ENCODE measurements at regions not wholly inside any gene's neighbourhood (a gene's known extent, or its start where the extent isn't known, plus 50 kb on each side); places are given as distances from the start of the nearest gene placed in this dataset.
"Not testable (repeated sequence)": the region's sequence is repeated elsewhere in the genome, so short reads cannot be mapped to it uniquely, and the experiment has no call there.

GRCh38 chr10:51007781-51008180 is 66.5 kb upstream of the PRKG1 start:
- TF ChIP-seq, protein P1, sequence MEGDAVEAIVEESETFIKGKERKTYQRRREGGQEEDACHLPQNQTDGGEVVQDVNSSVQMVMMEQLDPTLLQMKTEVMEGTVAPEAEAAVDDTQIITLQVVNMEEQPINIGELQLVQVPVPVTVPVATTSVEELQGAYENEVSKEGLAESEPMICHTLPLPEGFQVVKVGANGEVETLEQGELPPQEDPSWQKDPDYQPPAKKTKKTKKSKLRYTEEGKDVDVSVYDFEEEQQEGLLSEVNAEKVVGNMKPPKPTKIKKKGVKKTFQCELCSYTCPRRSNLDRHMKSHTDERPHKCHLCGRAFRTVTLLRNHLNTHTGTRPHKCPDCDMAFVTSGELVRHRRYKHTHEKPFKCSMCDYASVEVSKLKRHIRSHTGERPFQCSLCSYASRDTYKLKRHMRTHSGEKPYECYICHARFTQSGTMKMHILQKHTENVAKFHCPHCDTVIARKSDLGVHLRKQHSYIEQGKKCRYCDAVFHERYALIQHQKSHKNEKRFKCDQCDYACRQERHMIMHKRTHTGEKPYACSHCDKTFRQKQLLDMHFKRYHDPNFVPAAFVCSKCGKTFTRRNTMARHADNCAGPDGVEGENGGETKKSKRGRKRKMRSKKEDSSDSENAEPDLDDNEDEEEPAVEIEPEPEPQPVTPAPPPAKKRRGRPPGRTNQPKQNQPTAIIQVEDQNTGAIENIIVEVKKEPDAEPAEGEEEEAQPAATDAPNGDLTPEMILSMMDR (IDR thresholded peaks at IDR 0.05), result no peak
- TF ChIP-seq POLR2AphosphoS5 (IDR thresholded peaks at IDR 0.05) (no peak), EP300 (IDR thresholded peaks at IDR 0.05) (no peak), POLR2A (IDR thresholded peaks at IDR 0.05) (no peak)
- Histone ChIP-seq H3K4me1 (no peaks in the 10 kb centered on the region), H3K4me3 (no peak overlapping the region), H3K27ac (no peak overlapping the region), H3K27me3 (no peaks in the 10 kb centered on the region), H3K9me3 (no peaks in the 10 kb centered on the region), H3K36me3 (no peaks in the 10 kb centered on the region)
- 84 to 87% methylated on average over 2 of the region's 2 CpGs for WGBS, 2 donors
- no peak for DNase-seq
- intact Hi-C loops (cut with DNase I), result no loop called here

DNA sequence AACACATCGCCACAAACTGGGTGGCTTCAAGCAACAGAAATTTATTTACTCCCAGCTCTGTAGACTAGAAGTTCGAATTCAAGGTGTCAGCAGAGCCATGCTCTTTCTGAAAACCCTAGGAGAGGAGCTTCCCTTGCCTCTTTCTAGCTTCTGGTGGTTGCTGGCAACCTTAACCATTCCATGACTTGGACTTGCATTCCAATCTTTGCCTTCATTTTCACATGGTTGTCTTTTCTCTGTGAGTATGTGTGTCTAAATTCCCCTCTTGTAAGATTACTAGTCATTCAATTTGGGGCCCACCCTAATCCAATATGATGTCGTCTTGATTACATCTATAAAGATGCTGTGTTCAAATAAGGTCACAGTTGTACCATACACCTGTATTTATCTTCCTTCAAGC is 65.9 kb upstream of the PRKG1 start:
- Histone ChIP-seq H3K36me3 (no peaks in the 10 kb centered on the region), H3K4me3 (no peak overlapping the region), H3K27ac (no peak overlapping the region), H3K9me3 (no peaks in the 10 kb centered on the region), H3K27me3 (no peaks in the 10 kb centered on the region), H3K4me1 (no peaks in the 10 kb centered on the region)
- intact Hi-C loops (cut with DNase I), result no loop called here
- 68 to 84% methylated on average over 3 of the region's 3 CpGs for WGBS, 2 donors
- DNase-seq, result no peak
- no peak for TF ChIP-seq POLR2A (IDR thresholded peaks at IDR 0.05)
- no peak for TF ChIP-seq EP300 (IDR thresholded peaks at IDR 0.05)
- TF ChIP-seq, protein P1 (IDR thresholded peaks at IDR 0.05), result no peak
- TF ChIP-seq POLR2AphosphoS5 (IDR thresholded peaks at IDR 0.05), result no peak

- H3K27ac ChIP-seq, result no peak overlapping the region
- no peaks in the 10 kb centered on the region for H3K36me3 ChIP-seq
- no peak overlapping the region for H3K4me3 ChIP-seq
- TF ChIP-seq, protein P1 (IDR thresholded peaks at IDR 0.05), result peak; percentile 46 to 85 (median 79)
- no peak for TF ChIP-seq POLR2AphosphoS5 (IDR thresholded peaks at IDR 0.05)
- intact Hi-C loops (cut with DNase I), result loop anchor here (5.0 kb wide), 3 partner anchors 36 to 951 kb away; no protein-coding TSS in a partner anchor
- no peak for DNase-seq
- H3K27me3 ChIP-seq, result no peaks in the 10 kb centered on the region
- 28 to 32% methylated on average over 2 of the region's 2 CpGs for WGBS, 2 donors
- no peaks in the 10 kb centered on the region for H3K9me3 ChIP-seq
- H3K4me1 ChIP-seq, result peaks cover 0 to 10% (median 6%) of the 10 kb centered on the region in 4 donors
Observed at GRCh38 chr10:51010977-51011376, 63.3 kb upstream of the PRKG1 start.

DNA sequence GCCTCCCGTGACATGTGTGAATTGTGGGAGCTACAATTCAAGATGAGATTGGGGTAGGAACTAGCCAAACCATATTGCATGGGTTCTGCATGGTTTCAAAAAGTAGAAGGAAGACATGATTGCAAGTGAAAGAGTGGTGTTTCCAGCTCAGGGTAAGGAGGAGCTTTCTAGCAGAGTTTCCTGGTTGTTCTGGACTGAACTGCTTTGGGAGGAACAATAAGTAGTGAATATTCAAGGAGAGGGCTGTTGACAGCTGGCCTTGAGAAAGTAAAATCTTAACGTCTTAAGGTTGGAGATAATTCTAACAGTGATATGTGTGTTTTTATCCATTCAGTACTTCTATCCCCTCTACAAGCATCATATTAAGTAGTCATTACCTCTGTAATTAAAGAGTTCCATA is 62.2 kb upstream of the PRKG1 start:
- Histone ChIP-seq H3K4me3 (no peak overlapping the region), H3K4me1 (peaks cover 0 to 10% (median 6%) of the 10 kb centered on the region in 4 donors), H3K9me3 (no peaks in the 10 kb centered on the region), H3K27me3 (no peaks in the 10 kb centered on the region), H3K36me3 (no peaks in the 10 kb centered on the region), H3K27ac (no peak overlapping the region)
- intact Hi-C loops (cut with DNase I), result loop anchor here (5.0 kb wide), 3 partner anchors 35 to 950 kb away; no protein-coding TSS in a partner anchor
- TF ChIP-seq POLR2A (IDR thresholded peaks at IDR 0.05), result no peak
- no peak for TF ChIP-seq EP300 (IDR thresholded peaks at IDR 0.05)
- 75 to 94% methylated on average over 2 of the region's 2 CpGs for WGBS, 2 donors
- no peak for DNase-seq

- Histone ChIP-seq H3K36me3 (no peaks in the 10 kb centered on the region), H3K4me1 (peaks cover 0 to 10% (median 6%) of the 10 kb centered on the region in 4 donors), H3K4me3 (no peak overlapping the region), H3K27ac (peak overlapping the region in 3 of 4 donors; percentile 12 to 48 (median 14)), H3K9me3 (no peaks in the 10 kb centered on the region), H3K27me3 (no peaks in the 10 kb centered on the region)
- TF ChIP-seq, protein P1 (IDR thresholded peaks at IDR 0.05), result no peak
- no peak for TF ChIP-seq EP300 (IDR thresholded peaks at IDR 0.05)
- TF ChIP-seq POLR2AphosphoS5 (IDR thresholded peaks at IDR 0.05), result no peak
- TF ChIP-seq POLR2A (IDR thresholded peaks at IDR 0.05), result no peak
- intact Hi-C loops (cut with DNase I), result loop anchor here (5.0 kb wide), 3 partner anchors 32 to 947 kb away; no protein-coding TSS in a partner anchor
- no peak for DNase-seq
- WGBS, 2 donors, result 43 to 51% methylated on average over 4 of the region's 4 CpGs
Observed at GRCh38 chr10:51014680-51015389, 59.5 kb upstream of the PRKG1 start.

GRCh38 chr10:51015390-51015754 is 58.9 kb upstream of the PRKG1 start:
- H3K4me1 ChIP-seq, result peaks cover 0 to 10% (median 7%) of the 10 kb centered on the region in 4 donors
- intact Hi-C loops (cut with DNase I); H3K9me3 ChIP-seq; H3K36me3 ChIP-seq; H3K27me3 ChIP-seq; H3K4me3 ChIP-seq; DNase-seq: not testable (repeated sequence)
- peak overlapping the region in 2 of 4 donors; percentile 14 to 48 for H3K27ac ChIP-seq

All from sigmoid colon (tissue), 6 donors.